ENCODE measurements at regions not wholly inside any gene's neighbourhood (a gene's known extent, or its start where the extent isn't known, plus 50 kb on each side); places are given as distances from the start of the nearest gene placed in this dataset.

- DNase-seq (ENCODE audit: low read depth in 2 of 2), result no peak
Measured at GRCh38 chr11:122523846-122524805, 131.4 kb upstream of the UBASH3B start.

- no peak for DNase-seq (ENCODE audit: low read depth in 2 of 2)
Measured at GRCh38 chr11:122521626-122522025, 133.9 kb upstream of the UBASH3B start.

DNA sequence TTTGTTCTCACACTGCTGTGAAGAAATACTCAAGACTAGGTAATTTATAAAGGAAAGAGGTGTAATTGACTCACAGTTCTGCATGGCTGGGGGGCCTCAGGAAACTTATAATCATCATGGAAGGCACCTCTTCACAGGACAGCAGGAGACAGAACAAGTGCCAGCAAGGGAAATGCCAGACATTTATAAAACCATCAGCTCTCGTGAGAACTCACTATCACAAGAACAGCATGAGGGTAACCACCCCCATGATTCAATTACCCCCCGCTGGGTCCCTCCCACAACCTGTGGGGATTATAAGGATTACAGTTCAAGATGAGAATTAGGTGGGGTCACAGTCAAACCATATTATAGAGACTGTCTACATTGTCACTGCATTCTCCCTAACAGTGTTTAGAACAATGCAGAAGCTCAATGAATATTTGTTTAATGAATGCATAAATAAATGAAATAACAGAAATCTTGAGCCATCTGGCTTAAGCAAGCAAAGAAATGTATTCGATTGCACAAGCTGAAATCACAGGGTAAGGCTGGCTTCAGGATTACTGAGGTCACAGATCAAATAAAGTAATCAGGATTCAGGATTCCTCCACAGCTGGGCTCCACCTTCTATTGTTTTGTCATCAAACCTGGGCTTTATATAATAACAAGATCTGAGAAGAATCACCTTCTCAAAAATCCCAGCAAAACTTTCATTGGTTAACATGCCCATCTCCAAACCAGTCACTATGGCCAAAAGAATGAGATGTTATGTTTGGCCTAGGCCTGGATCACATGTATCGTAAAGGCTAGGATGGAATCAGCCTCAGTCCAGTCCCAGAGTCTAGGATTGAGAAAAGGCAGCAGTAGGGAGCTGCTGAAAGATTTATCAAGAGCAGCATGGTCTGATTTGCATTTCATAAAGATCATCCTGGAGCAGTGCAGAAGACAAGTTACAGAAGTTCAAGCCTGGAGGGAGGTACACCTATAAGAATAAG is 137.8 kb upstream of the UBASH3B start:
- no peak for DNase-seq (ENCODE audit: low read depth in 2 of 2)

DNA sequence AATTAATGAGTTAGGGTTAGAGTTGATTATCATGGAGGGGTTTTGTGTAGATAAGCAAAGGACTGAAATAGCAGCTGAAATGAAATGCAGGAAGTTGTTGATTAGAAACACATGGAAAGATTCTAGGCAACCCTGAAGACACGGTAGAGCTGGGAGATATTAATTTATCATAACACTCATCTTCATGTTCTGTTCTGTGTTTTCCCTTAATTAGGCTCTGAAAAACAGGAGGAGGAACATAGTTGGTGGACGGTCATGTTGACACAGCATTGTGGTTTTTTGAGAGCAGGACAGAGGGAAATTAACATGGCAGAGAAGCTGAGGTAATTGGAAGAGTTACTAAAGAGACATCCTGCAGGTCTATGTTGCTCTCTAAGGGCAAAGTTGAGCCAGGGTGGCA is 138.8 kb upstream of the UBASH3B start:
- no peak for DNase-seq (ENCODE audit: low read depth in 2 of 2)

GRCh38 chr11:122513997-122514396 is 141.5 kb upstream of the UBASH3B start:
- DNase-seq (ENCODE audit: low read depth in 2 of 2), result no peak

- DNase-seq (ENCODE audit: low read depth in 2 of 2), result no peak
Measured at GRCh38 chr11:122513328-122513727, 142.2 kb upstream of the UBASH3B start.

- DNase-seq (ENCODE audit: low read depth in 2 of 2), result no peak
Measured at GRCh38 chr11:122512688-122513087, 142.8 kb upstream of the UBASH3B start.

GRCh38 chr11:122509899-122510298 is 145.6 kb upstream of the UBASH3B start:
- DNase-seq (ENCODE audit: low read depth in 2 of 2), result no peak

DNA sequence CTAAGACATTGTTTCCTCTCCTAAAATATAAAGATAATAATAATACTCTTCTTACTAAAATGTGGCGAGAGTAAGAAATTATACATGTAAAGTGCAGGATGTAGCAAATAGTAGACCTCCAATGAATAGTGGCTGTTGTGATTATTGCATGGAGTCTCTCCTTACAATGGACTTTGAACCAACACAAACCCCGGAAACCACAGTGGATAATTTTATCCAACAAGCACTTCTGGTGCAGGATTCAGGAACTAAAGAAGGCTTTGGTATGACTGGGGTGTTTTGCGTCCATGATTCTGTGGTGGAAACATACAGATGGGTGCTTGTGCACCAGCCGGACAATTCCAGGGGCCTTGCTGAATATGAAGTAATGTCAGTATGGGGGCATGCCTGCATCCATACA is 146.4 kb upstream of the UBASH3B start:
- no peak for DNase-seq (ENCODE audit: low read depth in 2 of 2)

GRCh38 chr11:122505304-122506006 is 150.1 kb upstream of the UBASH3B start:
- DNase-seq (ENCODE audit: low read depth in 2 of 2), result peak; percentile 82 to 83

DNA sequence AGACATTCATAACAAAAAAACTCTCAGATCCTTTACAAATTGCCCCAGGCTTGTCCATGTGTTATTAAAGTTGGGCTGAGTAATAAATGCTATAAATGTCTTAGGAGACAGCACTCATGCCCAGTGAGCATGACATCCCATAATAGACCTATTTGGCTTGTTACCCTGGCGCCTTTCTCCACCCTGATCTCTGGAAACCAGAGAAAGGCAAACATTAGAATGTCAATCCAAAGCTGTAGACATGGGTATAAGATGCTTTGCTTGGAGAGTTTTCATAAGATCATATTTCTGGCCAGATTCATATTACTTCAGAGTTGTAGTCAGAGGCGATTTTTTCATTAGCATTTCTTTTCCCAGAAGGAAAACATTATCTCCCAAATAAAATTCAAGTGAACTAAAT is 161.3 kb upstream of the UBASH3B start:
- DNase-seq (ENCODE audit: low read depth in 2 of 2), result no peak

- DNase-seq (ENCODE audit: low read depth in 2 of 2), result peak; percentile 13 to 95
Measured at GRCh38 chr11:122491509-122491908, 164.0 kb upstream of the UBASH3B start.

GRCh38 chr11:122488892-122489706 is 166.4 kb upstream of the UBASH3B start:
- no peak for DNase-seq (ENCODE audit: low read depth in 2 of 2)

GRCh38 chr11:122487669-122488068 is 167.9 kb upstream of the UBASH3B start:
- no peak for DNase-seq (ENCODE audit: low read depth in 2 of 2)

GRCh38 chr11:122486793-122487495 is 168.6 kb upstream of the UBASH3B start:
- peak in 1 of 2 donors; percentile 66 for DNase-seq (ENCODE audit: low read depth in 2 of 2)

DNA sequence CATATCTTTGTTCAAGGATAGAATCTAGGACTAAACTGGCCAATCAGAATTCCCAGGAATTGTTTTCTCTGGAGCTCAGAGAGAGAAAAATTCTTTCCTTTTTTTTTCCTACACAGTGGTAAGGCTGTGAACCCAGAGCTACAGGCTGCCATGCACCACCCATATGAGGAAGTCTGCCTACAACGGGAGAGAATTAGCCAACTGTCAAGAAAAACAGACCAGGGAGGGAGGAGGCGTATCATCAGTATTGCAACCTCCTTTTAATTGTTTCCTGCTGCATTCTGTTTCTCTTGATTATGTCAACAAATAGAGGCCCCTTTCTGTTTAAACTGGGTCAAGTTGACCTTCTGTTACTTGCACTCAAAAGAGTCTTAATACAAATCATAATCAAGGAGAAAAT is 176.5 kb upstream of the UBASH3B start:
- no peak for DNase-seq (ENCODE audit: low read depth in 2 of 2)

GRCh38 chr11:122468965-122469364 is 186.6 kb upstream of the UBASH3B start:
- no peak for DNase-seq (ENCODE audit: low read depth in 2 of 2)

GRCh38 chr11:122463530-122463929 is 192.0 kb upstream of the UBASH3B start:
- DNase-seq (ENCODE audit: low read depth in 2 of 2), result no peak

DNA sequence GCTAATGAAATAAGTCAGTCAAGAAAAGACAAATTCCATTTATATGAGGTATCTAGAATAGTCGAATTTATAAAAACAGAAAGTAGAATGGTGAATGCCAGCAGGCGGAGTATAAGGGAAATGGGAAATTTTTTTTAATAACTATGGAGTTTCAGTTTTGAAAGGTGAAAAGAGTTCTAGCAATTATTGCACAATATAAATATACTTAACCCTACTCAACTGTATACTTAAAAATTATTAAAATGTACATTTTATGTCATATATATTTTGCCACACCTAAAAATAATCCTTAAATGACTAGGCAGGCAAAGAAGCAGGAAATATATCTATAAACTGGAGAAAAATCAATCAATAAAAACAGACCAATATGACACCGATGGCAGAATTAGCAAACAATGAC is 196.5 kb upstream of the UBASH3B start:
- DNase-seq (ENCODE audit: low read depth in 2 of 2), result no peak

DNA sequence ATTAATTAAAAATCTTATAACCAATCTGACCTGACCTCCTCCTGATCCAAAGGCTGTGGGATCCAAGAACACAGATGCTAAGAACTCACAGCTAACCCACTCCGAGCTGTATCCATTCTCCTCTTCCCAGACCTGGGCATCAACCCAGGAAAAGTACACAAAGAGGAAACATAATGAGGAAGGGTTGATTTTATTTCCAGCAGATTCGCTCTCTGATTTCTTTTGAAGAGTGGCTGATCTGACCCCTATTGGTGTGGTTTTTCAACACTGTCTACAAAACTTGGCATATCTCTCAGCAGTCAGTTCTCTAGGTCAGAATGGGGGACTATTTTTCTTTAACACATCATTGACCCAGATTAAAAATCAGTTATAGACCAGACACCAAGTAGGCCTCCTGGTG is 201.9 kb upstream of the UBASH3B start:
- no peak for DNase-seq (ENCODE audit: low read depth in 2 of 2)
